GM10248 (cell line): ENCODE measurements at regions not wholly inside any gene's neighbourhood (a gene's known extent, or its start where the extent isn't known, plus 50 kb on each side); places are given as distances from the start of the nearest gene placed in this dataset.
"Not testable (repeated sequence)": the region's sequence is repeated elsewhere in the genome, so short reads cannot be mapped to it uniquely, and the experiment has no call there.

Experiments used
- CTCF ChIA-PET: fragments of 300-600 bp; sonication (Branson Sonifier 250); formaldehyde crosslinking; extraction: SDS; loops from one replicate; lab custom pipeline; 2021; ENCODE audit warnings: antibody characterized with exemption; lab: Yijun Ruan, JAX
- POLR2A ChIA-PET: fragments of 350-650 bp; sonication (Branson Sonifier 250); formaldehyde crosslinking; extraction: SDS; loops from one replicate; lab custom pipeline; 2020; ENCODE audit warnings: antibody characterized with exemption; lab: Yijun Ruan, JAX
- DNase-seq: peaks from one replicate; pipeline ENCODE4 v3.0.0; 2012; ENCODE audit errors: extremely low spot score
- TF ChIP-seq, protein P1 (sequence below): IDR thresholded peaks from 2 replicates; pipeline ENCODE4 v1.5.1; 2012; ENCODE audit warnings: mild to moderate bottlenecking, low read depth; ENCODE audit errors: extremely low read depth, missing control alignments, control extremely low read depth

DNA sequence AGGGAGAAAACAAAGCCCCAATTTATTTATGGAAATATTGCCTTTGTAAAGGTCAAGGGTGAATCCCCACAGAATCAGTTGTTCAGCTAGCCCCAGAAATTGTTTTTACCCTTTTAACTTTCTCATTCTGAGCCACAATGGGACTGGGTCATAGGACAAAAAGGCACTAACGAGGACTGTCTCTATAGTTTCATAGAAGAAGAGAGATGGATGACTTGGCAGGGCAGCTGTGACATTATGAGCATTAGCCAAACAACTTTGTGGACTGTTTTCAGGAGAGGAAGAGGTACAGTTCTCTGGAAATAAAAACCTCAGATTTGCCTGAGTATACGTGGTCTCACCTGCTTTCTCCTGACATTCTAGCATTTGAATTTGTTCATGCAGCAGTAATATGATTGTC lies 1155.8 kb upstream of the CHAC2 start:
- TF ChIP-seq, protein P1, sequence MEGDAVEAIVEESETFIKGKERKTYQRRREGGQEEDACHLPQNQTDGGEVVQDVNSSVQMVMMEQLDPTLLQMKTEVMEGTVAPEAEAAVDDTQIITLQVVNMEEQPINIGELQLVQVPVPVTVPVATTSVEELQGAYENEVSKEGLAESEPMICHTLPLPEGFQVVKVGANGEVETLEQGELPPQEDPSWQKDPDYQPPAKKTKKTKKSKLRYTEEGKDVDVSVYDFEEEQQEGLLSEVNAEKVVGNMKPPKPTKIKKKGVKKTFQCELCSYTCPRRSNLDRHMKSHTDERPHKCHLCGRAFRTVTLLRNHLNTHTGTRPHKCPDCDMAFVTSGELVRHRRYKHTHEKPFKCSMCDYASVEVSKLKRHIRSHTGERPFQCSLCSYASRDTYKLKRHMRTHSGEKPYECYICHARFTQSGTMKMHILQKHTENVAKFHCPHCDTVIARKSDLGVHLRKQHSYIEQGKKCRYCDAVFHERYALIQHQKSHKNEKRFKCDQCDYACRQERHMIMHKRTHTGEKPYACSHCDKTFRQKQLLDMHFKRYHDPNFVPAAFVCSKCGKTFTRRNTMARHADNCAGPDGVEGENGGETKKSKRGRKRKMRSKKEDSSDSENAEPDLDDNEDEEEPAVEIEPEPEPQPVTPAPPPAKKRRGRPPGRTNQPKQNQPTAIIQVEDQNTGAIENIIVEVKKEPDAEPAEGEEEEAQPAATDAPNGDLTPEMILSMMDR = no peak
- POLR2A ChIA-PET = no interaction called here
- CTCF ChIA-PET = no interaction called here
- no peak for DNase-seq

DNA sequence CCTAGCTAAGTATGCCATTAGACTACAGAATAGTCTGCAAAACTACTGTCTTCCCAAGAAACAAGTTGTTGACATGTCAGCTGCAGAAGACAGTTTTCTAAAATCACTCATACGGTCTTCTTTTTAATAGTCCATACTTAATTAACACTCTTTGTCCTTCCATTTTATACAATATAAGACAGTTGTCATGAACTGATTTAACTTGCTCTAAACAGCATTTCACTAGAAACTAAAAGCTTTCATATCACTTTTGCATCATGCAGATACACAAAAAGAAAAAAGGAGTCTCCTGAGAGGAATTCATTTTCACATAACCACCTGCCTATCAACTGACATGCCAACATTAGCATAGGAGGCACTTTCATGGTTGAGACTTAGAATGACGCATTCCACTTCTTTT lies 1159.6 kb upstream of the CHAC2 start:
- TF ChIP-seq, protein P1 = no peak
- CTCF ChIA-PET = no interaction called here
- POLR2A ChIA-PET = no interaction called here
- DNase-seq = no peak

GRCh38 chr2:52597346-52597745 lies 1170.3 kb upstream of the CHAC2 start:
- no peak for DNase-seq
- CTCF ChIA-PET = no interaction called here

DNA sequence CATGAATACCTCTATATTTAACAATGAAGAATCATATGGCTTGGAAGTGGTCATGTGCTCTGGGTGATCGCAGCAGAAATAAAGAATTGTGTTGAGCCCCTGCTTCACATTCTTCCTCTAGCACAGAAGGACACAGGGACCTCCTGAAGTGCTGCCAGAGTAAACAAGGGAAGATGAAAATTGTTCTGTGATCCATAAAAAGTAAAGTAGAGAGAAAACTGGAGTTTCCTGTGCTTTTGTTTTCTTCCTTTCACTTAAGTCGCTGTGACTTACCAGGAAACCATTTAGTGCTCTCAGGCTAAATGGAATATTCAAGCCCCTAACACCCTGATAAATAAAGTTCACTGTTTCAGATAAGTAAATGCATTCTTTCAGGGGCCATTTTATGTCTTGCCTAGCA lies 1173.6 kb upstream of the CHAC2 start:
- TF ChIP-seq, protein P1 = no peak
- ChIA-PET POLR2A (no interaction called here), CTCF (no interaction called here)
- DNase-seq = no peak

More at GRCh38 chr2:52597346-52597745, 1170.3 kb upstream of the CHAC2 start:
- TF ChIP-seq, protein P1 = no peak
- POLR2A ChIA-PET = no interaction called here

DNA sequence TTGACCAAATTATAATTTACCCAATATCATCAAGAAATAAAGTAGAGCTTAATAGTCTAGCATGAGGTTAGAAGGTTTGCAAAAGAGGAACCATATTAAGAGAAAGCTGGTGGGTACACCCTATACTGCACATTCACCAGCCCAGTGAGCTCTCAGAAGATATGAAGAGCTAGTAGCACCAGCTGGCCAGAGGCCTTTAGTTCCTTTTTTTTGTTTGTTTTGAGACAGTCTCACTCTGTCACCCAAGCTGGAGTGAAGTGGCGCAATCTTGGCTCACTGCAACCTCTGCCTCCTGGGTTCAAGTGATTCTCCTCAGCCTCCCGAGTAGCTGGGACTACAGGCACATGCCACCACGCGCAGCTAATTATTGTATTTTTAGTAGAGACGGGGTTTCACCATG lies 1183.5 kb upstream of the CHAC2 start:
- POLR2A ChIA-PET = not testable (repeated sequence)

DNA sequence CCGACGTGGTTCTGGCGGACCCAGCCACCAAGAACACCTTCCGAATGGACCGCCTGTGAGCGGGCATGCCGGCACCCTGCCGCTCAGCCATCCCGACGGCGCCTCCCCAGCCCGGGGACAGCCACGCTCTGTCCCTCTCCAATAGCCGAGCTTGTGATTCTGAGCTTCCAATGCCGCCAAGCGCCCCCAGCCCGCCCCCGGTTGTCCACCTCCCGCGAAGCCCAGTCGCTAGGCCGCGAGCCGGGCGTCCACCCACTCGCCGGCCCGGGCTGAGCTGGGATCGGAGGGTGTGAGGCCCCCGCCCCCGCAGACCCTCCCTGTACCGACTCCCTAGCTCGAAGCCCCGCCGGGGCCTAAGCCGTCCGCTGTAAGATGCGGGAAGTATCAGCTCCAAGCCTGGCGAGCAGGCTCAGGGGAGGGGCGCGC lies 1195.1 kb upstream of the CHAC2 start:
- DNase-seq = no peak
- TF ChIP-seq, protein P1 = no peak
- ChIA-PET POLR2A (no interaction called here), CTCF (interaction anchor here (1.8 kb wide), 1 partner anchor 24 kb away, joined by 5 read pairs; no protein-coding TSS in a partner anchor)

More for the DNA sequence above, 1183.5 kb upstream of the CHAC2 start:
- DNase-seq, CTCF ChIA-PET: not testable (repeated sequence)

DNA sequence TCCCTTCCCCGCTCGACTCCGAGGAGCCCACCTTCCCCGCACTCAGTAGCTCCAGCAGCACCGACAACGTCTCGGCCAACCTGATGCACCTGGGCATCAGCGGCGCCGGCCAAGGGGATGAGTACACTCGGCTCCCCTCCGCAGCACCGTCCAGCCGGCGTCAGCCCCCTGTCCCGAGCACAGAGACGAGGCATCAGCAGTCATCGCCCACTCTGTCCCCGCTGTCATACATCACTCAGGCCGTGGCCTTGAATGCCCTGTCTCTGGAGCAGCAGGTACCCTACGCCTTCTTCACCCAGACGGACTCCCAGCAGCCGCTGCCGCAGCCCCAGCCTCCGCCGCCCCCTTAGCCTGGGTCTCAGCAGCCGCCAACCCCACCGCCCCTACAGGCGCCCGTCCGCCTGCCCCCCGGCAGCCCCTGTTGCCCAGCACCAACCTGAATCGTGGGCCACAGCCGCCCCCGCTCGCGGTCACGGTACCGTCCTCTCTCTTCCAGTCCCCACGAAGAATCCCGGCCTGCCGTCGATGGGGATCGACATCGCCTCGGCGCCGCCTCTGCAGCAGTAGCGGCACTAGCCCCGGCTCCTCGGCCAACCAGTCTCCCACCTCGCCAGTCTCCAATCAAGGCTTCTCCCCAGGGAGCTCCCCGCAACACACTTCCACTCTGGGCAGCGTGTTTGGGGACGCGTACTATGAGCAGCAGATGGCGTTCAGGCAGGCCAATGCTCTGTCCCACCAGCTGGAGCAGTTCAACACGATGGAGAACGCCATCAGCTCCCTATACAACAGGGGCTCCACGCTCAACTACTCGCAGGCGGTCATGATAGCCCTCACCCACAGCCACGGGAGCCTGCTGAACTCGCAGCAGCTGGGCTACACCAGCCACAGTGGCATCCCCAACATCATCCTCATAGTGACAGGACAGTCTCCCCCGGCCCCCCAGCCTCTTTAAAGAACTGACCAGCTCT lies 1195.9 kb upstream of the CHAC2 start:
- ChIA-PET POLR2A (no interaction called here), CTCF (interaction anchor here (1.8 kb wide), 1 partner anchor 24 kb away, joined by 5 read pairs; no protein-coding TSS in a partner anchor)
- TF ChIP-seq, protein P1 = no peak
- DNase-seq = no peak
